ENCODE measurements at regions not wholly inside any gene's neighbourhood (a gene's known extent, or its start where the extent isn't known, plus 50 kb on each side); places are given as distances from the start of the nearest gene placed in this dataset.

DNA sequence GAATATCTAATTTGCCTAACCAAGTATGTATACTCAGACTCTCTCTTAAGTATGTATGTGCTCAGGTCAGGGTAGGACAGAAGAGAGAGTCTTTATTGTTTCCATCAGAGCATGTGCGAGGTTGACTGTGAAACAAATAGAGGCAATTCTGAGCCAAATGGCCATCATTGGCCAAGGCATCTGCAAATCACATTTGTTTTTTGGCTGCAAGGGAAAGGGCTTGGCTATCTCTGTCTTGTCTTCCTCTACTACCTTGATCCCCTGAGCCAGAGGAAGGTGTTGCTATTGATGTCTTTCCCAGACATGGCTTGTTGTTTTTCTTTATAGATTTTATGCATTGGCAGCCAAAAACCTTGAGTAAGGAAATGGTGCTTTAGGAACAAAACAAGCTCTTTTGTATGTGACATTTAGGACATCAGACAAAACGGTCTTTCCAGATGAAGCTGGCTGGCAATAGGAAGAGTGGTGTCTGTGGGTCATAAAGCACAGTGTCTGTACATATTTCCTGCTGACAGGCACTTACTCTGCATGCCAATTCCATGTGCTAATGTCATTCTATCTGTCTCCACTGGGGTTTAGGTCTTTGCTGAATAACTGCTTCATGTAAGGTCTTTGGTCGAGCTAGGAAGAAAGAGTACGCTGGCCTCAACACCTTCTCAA, 163.3 kb downstream of the BRINP2 start:
- Histone ChIP-seq H3K27me3 (ENCODE audit: control insufficient read depth, insufficient read depth, low read length) (no peaks in the 10 kb centered on the region), H3K56ac (ENCODE audit: extremely low read depth, insufficient read depth, low read length) (no peak overlapping the region), H2BK20ac (ENCODE audit: low read depth, low read length) (no peak overlapping the region), H3K4ac (ENCODE audit: low read depth, low read length) (no peak overlapping the region), H3K27ac (ENCODE audit: insufficient read depth, low read length) (no peak overlapping the region), H2AK5ac (ENCODE audit: low read depth, low read length) (no peak overlapping the region), H3K18ac (ENCODE audit: low read depth, low read length) (no peak overlapping the region), H3K4me2 (ENCODE audit: low read depth, low read length) (no peak overlapping the region), H3K79me1 (ENCODE audit: low read depth in 1 of 2, low read length in 2 of 2) (no peaks in the 10 kb centered on the region), H4K5ac (ENCODE audit: low read depth, low read length) (no peak overlapping the region), H3K23ac (ENCODE audit: low read depth, low read length) (no peak overlapping the region), H2BK120ac (ENCODE audit: low read depth, low read length) (no peak overlapping the region), H3K9ac (ENCODE audit: low read depth, low read length) (no peak overlapping the region), H3K14ac (replicated peaks; ENCODE audit: low read depth, low read length) (no peak overlapping the region), H2AFZ (replicated peaks; ENCODE audit: low read length, poor library complexity) (no peak overlapping the region), H2BK15ac (ENCODE audit: low read depth, low read length) (no peak overlapping the region), H3K4me3 (ENCODE audit: insufficient read depth, low read depth, low read length) (no peak overlapping the region), H2BK5ac (ENCODE audit: low read depth, low read length, poor library complexity, severe bottlenecking) (no peak overlapping the region), H4K8ac (ENCODE audit: low read depth in 2 of 2, low read length in 2 of 2) (no peak overlapping the region), H3K9me1 (ENCODE audit: insufficient read depth, low read length) (no peaks in the 10 kb centered on the region), H3K4me1 (ENCODE audit: control insufficient read depth, insufficient read depth, low read length) (no peaks in the 10 kb centered on the region), H4K91ac (ENCODE audit: insufficient read depth, low read depth, low read length) (no peak overlapping the region), H3K9me3 (ENCODE audit: control insufficient read depth, insufficient read depth, low read length) (no peaks in the 10 kb centered on the region), H4K20me1 (ENCODE audit: insufficient read depth, low read length) (no peaks in the 10 kb centered on the region), H3K36me3 (ENCODE audit: control insufficient read depth, insufficient read depth, low read length) (no peaks in the 10 kb centered on the region), H2AK9ac (replicated peaks; ENCODE audit: low read depth, low read length, poor library complexity) (no peak overlapping the region)
- ChIA-PET CTCF (interaction anchor here (0.6 kb wide), 1 partner anchor 114 kb away, joined by 3 read pairs; no protein-coding TSS in a partner anchor), POLR2A (ENCODE audit: unreplicated experiment) (no interaction called here)
- intact Hi-C loops (cut with micrococcal nuclease) (no loop called here), in situ Hi-C loops (cut with MboI; ENCODE audit: low sequenced_read_pairs) (no loop called here), dilution Hi-C loops (cut with HindIII; ENCODE audit: low sequenced_read_pairs, unreplicated experiment) (no loop called here)
- WGBS, 2 experiments (ENCODE audit: extremely low coverage in 2 of 2, insufficient read length in 1 of 2): no CpG with 5 or more reads among the region's 4 CpGs
- no peak for ATAC-seq (ENCODE audit: low read depth)
- BruUV-seq (replicated peaks): no TSS peak
- no peak for DNase-seq
- TF ChIP-seq NFE2L2 (IDR thresholded peaks at IDR 0.05; ENCODE audit: low read depth, low read length) (no peak), BHLHE40 (IDR thresholded peaks at IDR 0.05; ENCODE audit: low read depth, low read length) (no peak), RFX5 (IDR thresholded peaks at IDR 0.05; ENCODE audit: low read depth, low read length) (no peak)
- TF ChIP-seq, protein P1, sequence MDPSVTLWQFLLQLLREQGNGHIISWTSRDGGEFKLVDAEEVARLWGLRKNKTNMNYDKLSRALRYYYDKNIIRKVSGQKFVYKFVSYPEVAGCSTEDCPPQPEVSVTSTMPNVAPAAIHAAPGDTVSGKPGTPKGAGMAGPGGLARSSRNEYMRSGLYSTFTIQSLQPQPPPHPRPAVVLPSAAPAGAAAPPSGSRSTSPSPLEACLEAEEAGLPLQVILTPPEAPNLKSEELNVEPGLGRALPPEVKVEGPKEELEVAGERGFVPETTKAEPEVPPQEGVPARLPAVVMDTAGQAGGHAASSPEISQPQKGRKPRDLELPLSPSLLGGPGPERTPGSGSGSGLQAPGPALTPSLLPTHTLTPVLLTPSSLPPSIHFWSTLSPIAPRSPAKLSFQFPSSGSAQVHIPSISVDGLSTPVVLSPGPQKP (IDR thresholded peaks at IDR 0.05; ENCODE audit: borderline replicate concordance, low read depth, low read length): no peak
